DOHH2 (cell line): ENCODE measurements at regions not wholly inside any gene's neighbourhood (a gene's known extent, or its start where the extent isn't known, plus 50 kb on each side); places are given as distances from the start of the nearest gene placed in this dataset.

Experiments used
- H3F3A ChIP-seq: fragments of 200-600 bp; sonication (generic), shearing (Covaris generic); 2 replicates; pipeline ENCODE4 v1.6.0; 2016; ENCODE audit warnings: antibody characterized with exemption, mild to moderate bottlenecking; ENCODE audit not compliant: control insufficient read depth, insufficient read depth
- H3K27ac ChIP-seq: fragments of 200-600 bp; sonication (generic); 2 replicates; pipeline ENCODE4 v1.5.1; 2014; ENCODE audit warnings: low read depth, mild to moderate bottlenecking, low read length, moderate library complexity
- H3K27me3 ChIP-seq: fragments of 200-600 bp; sonication (generic); 2 replicates; pipeline ENCODE4 v1.6.1; 2014; ENCODE audit warnings: mild to moderate bottlenecking, low read length, mixed read lengths; ENCODE audit not compliant: control insufficient read depth
- H3K36me3 ChIP-seq: fragments of 200-600 bp; sonication (generic); 2 replicates; pipeline ENCODE4 v1.6.1; 2014; ENCODE audit warnings: mild to moderate bottlenecking, low read length, moderate library complexity, mixed read lengths; ENCODE audit not compliant: control insufficient read depth
- H3K4me1 ChIP-seq: fragments of 200-600 bp; sonication (generic); 2 replicates; pipeline ENCODE4 v1.6.1; 2014; ENCODE audit warnings: mild to moderate bottlenecking, low read length, mixed read lengths; ENCODE audit not compliant: control insufficient read depth
- H3K4me2 ChIP-seq: fragments of 200-600 bp; sonication (generic); 2 replicates; pipeline ENCODE4 v1.6.0; 2014; ENCODE audit warnings: mild to moderate bottlenecking, low read length, moderate library complexity
- H3K4me3 ChIP-seq: fragments of 200-600 bp; sonication (generic); 2 replicates; pipeline ENCODE4 v1.5.1; 2014; ENCODE audit warnings: mild to moderate bottlenecking, low read length, mixed read lengths
- H3K79me2 ChIP-seq: fragments of 200-600 bp; sonication (generic); 2 replicates; pipeline ENCODE4 v1.6.1; 2014; ENCODE audit warnings: mild to moderate bottlenecking, low read length, mixed read lengths; ENCODE audit not compliant: control insufficient read depth
- H3K9me2 ChIP-seq: fragments of 200-600 bp; sonication (generic); replicated peaks from 2 replicates; pipeline ENCODE4 v1.6.1; 2014; ENCODE audit warnings: mild to moderate bottlenecking, low read length, mixed read lengths; ENCODE audit not compliant: control insufficient read depth
- H3K9me3 ChIP-seq: fragments of 200-600 bp; sonication (generic); 2 replicates; pipeline ENCODE4 v1.6.1; 2014; ENCODE audit warnings: antibody characterized with exemption, low read length, mixed read lengths; ENCODE audit not compliant: control insufficient read depth, insufficient read depth
- H4K20me1 ChIP-seq: fragments of 200-600 bp; sonication (generic); 2 replicates; pipeline ENCODE4 v1.6.0; 2014; ENCODE audit warnings: low read depth, mild to moderate bottlenecking, antibody characterized with exemption, low read length, moderate library complexity; ENCODE audit not compliant: control insufficient read depth, insufficient read depth
- CTCF ChIP-seq: fragments of 200-600 bp; sonication (generic); IDR thresholded peaks from one replicate; pipeline ENCODE4 v1.5.1; 2014; ENCODE audit warnings: antibody characterized with exemption, mild to moderate bottlenecking, low read depth, low read length; ENCODE audit not compliant: poor library complexity, severe bottlenecking
- EZH2phosphoT487 ChIP-seq: fragments of 200-600 bp; sonication (generic); IDR thresholded peaks from 2 replicates; pipeline ENCODE4 v1.6.1; 2017; ENCODE audit warnings: borderline replicate concordance, mild to moderate bottlenecking, antibody characterized with exemption, low read length, moderate library complexity, mixed read lengths

GRCh38 chr20:60239956-60240355, 281.7 kb downstream of the CDH26 start:
- Histone ChIP-seq H3K4me3 (no peak overlapping the region), H3K27ac (no peak overlapping the region), H3F3A (no peaks in the 10 kb centered on the region), H3K36me3 (no peaks in the 10 kb centered on the region), H3K9me2 (no peaks in the 10 kb centered on the region), H3K4me2 (no peak overlapping the region), H3K4me1 (no peaks in the 10 kb centered on the region), H3K27me3 (no peaks in the 10 kb centered on the region), H3K9me3 (no peaks in the 10 kb centered on the region), H3K79me2 (no peaks in the 10 kb centered on the region), H4K20me1 (no peaks in the 10 kb centered on the region)
- TF ChIP-seq CTCF (no peak), EZH2phosphoT487 (no peak)

GRCh38 chr20:60240415-60240814, 282.2 kb downstream of the CDH26 start:
- no peak overlapping the region for H3K27ac ChIP-seq
- H3K79me2 ChIP-seq: no peaks in the 10 kb centered on the region
- no peaks in the 10 kb centered on the region for H3K4me1 ChIP-seq
- no peaks in the 10 kb centered on the region for H3F3A ChIP-seq
- TF ChIP-seq CTCF (no peak), EZH2phosphoT487 (no peak)
- H3K36me3 ChIP-seq: no peaks in the 10 kb centered on the region
- H3K4me3 ChIP-seq: no peak overlapping the region
- no peaks in the 10 kb centered on the region for H3K9me2 ChIP-seq
- no peaks in the 10 kb centered on the region for H4K20me1 ChIP-seq
- H3K27me3 ChIP-seq: no peaks in the 10 kb centered on the region
- H3K4me2 ChIP-seq: no peak overlapping the region
- H3K9me3 ChIP-seq: no peaks in the 10 kb centered on the region

GRCh38 chr20:60240986-60241385, 282.8 kb downstream of the CDH26 start:
- Histone ChIP-seq H3K27ac (no peak overlapping the region), H3K79me2 (no peaks in the 10 kb centered on the region), H3K4me1 (no peaks in the 10 kb centered on the region), H4K20me1 (no peaks in the 10 kb centered on the region), H3K27me3 (no peaks in the 10 kb centered on the region), H3K36me3 (no peaks in the 10 kb centered on the region), H3K4me3 (no peak overlapping the region), H3K9me2 (no peaks in the 10 kb centered on the region), H3F3A (no peaks in the 10 kb centered on the region), H3K4me2 (no peak overlapping the region), H3K9me3 (no peaks in the 10 kb centered on the region)
- TF ChIP-seq EZH2phosphoT487 (no peak), CTCF (no peak)
